HFF-Myc (cell line): ENCODE measurements at regions not wholly inside any gene's neighbourhood (a gene's known extent, or its start where the extent isn't known, plus 50 kb on each side); places are given as distances from the start of the nearest gene placed in this dataset.

Source experiments
- DNase-seq: peaks from one replicate; pipeline ENCODE4 v3.0.0-alpha.2; 2011; ENCODE audit warnings: low read depth; ENCODE audit errors: extremely low read depth
- H3K4me3 ChIP-seq: replicated peaks from 2 replicates; pipeline ENCODE4 v1.5.1; 2011; ENCODE audit warnings: low read depth, mild to moderate bottlenecking, control low read depth, low read length
- TF ChIP-seq, protein P1 (sequence below): IDR thresholded peaks from 2 replicates; pipeline ENCODE4 v1.5.1; 2012; ENCODE audit warnings: mild to moderate bottlenecking, low read depth, low read length, control low read depth; ENCODE audit errors: missing control alignments

GRCh38 chr3:148457886-148458285 lies 239.8 kb upstream of the AGTR1 start:
- DNase-seq: no peak
- no peak overlapping the region for H3K4me3 ChIP-seq
- TF ChIP-seq, protein P1, sequence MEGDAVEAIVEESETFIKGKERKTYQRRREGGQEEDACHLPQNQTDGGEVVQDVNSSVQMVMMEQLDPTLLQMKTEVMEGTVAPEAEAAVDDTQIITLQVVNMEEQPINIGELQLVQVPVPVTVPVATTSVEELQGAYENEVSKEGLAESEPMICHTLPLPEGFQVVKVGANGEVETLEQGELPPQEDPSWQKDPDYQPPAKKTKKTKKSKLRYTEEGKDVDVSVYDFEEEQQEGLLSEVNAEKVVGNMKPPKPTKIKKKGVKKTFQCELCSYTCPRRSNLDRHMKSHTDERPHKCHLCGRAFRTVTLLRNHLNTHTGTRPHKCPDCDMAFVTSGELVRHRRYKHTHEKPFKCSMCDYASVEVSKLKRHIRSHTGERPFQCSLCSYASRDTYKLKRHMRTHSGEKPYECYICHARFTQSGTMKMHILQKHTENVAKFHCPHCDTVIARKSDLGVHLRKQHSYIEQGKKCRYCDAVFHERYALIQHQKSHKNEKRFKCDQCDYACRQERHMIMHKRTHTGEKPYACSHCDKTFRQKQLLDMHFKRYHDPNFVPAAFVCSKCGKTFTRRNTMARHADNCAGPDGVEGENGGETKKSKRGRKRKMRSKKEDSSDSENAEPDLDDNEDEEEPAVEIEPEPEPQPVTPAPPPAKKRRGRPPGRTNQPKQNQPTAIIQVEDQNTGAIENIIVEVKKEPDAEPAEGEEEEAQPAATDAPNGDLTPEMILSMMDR: no peak

DNA sequence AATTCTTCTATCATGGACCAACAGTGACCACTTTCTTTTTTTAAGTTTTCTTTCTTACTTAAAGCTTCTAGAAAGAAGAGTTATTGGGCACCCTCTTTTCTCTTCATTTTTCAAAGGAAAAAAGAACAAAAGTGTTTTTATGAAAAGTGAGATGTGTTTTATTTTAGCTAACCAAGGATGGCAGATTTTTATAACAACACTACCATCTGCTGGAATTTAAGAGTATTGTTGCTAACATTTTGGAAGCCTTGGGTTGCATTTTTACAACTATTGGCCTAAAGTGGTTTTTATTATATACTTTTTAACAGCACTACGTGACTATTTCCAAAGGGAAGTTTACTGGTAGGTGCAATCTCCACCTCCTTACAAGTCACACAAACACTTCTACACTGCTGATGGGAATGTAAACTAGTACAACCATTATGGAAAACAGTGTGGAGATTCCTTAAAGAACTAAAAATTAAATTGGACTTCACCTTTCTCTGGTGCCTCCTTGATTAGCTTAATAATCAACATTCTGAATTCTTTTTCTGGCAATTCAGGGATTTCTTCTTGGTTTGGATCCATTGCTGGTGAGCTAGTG lies 237.7 kb upstream of the AGTR1 start:
- TF ChIP-seq, protein P1: no peak
- DNase-seq: no peak

GRCh38 chr3:148460686-148461085 lies 237.0 kb upstream of the AGTR1 start:
- H3K4me3 ChIP-seq: no peak overlapping the region
- TF ChIP-seq, protein P1: no peak
- no peak for DNase-seq

More for the DNA sequence above, 237.7 kb upstream of the AGTR1 start:
- H3K4me3 ChIP-seq: no peak overlapping the region

GRCh38 chr3:148464246-148464645 lies 233.5 kb upstream of the AGTR1 start:
- TF ChIP-seq, protein P1: no peak
- no peak overlapping the region for H3K4me3 ChIP-seq
- DNase-seq: no peak

- no peak for DNase-seq
- no peak overlapping the region for H3K4me3 ChIP-seq
- TF ChIP-seq, protein P1: no peak
Measured at GRCh38 chr3:148466143-148466542, 231.6 kb upstream of the AGTR1 start.

GRCh38 chr3:148466980-148467740 lies 230.5 kb upstream of the AGTR1 start:
- TF ChIP-seq, protein P1: no peak
- no peak overlapping the region for H3K4me3 ChIP-seq
- DNase-seq: no peak
